SK-N-SH treated with all-trans-retinoic acid at 6 μM for 48 hours (cell line): ENCODE measurements at regions not wholly inside any gene's neighbourhood (a gene's known extent, or its start where the extent isn't known, plus 50 kb on each side); places are given as distances from the start of the nearest gene placed in this dataset.

Experiments used
- ATAC-seq: fragments of 200-7000 bp; cut with Tn5 transposase; 3 replicates; pipeline ENCODE4 v1.9.1; 2020; ENCODE audit warnings: mild to moderate bottlenecking, moderate library complexity
- ARNTL ChIP-seq: fragments of 450-650 bp; formaldehyde crosslinking; IDR thresholded peaks from 2 replicates; pipeline ENCODE4 v1.5.0; 2020; ENCODE audit warnings: low read depth, mild to moderate bottlenecking, moderate library complexity, borderline replicate concordance
- BACH2 ChIP-seq: fragments of 250-450 bp; sonication (Bioruptor Pico); IDR thresholded peaks from 2 replicates; pipeline ENCODE4 v1.9.0; 2021; ENCODE audit warnings: mild to moderate bottlenecking, borderline replicate concordance
- CSDC2 ChIP-seq: fragments of 250-450 bp; sonication (Bioruptor Pico); IDR thresholded peaks from 2 replicates; pipeline ENCODE4 v1.5.0; 2020; ENCODE audit warnings: mild to moderate bottlenecking, moderate library complexity
- CSRNP3 ChIP-seq: fragments of 250-450 bp; sonication (Bioruptor Pico); IDR thresholded peaks from 2 replicates; pipeline ENCODE4 v1.5.1; 2021; ENCODE audit warnings: mild to moderate bottlenecking, moderate library complexity
- ESRRG ChIP-seq: fragments of 250-450 bp; sonication (Bioruptor Pico); IDR thresholded peaks from 2 replicates; pipeline ENCODE4 v1.6.1; 2021; ENCODE audit warnings: mild to moderate bottlenecking
- GLIS3 ChIP-seq: fragments of 250-450 bp; sonication (Bioruptor Pico); IDR thresholded peaks from 2 replicates; pipeline ENCODE4 v1.5.0; 2020; ENCODE audit warnings: mild to moderate bottlenecking, moderate library complexity
- ISL1 ChIP-seq: fragments of 250-450 bp; sonication (Bioruptor Pico); IDR thresholded peaks from 2 replicates; pipeline ENCODE4 v2.1.2; 2022; ENCODE audit warnings: mild to moderate bottlenecking, moderate library complexity
- OSR1 ChIP-seq: fragments of 250-450 bp; sonication (Bioruptor Pico); IDR thresholded peaks from 2 replicates; pipeline ENCODE4 v1.8.0; 2022; ENCODE audit warnings: moderate library complexity, mild to moderate bottlenecking, inconsistent platforms
- PATZ1 ChIP-seq: fragments of 250-450 bp; sonication (Bioruptor Pico); IDR thresholded peaks from 2 replicates; pipeline ENCODE4 v1.8.0; 2020; ENCODE audit warnings: mild to moderate bottlenecking, moderate library complexity, borderline replicate concordance
- POU6F1 ChIP-seq: fragments of 250-450 bp; sonication (Bioruptor Pico); IDR thresholded peaks from 2 replicates; pipeline ENCODE4 v1.8.0; 2021; ENCODE audit warnings: low read depth, mild to moderate bottlenecking, moderate library complexity, borderline replicate concordance
- PPARA ChIP-seq: fragments of 250-450 bp; sonication (Bioruptor Pico); IDR thresholded peaks from 2 replicates; pipeline ENCODE4 v1.5.0; 2020; ENCODE audit warnings: mild to moderate bottlenecking, borderline replicate concordance
- RARB ChIP-seq: fragments of 250-450 bp; sonication (Bioruptor Pico); IDR thresholded peaks from 2 replicates; pipeline ENCODE4 v1.8.0; 2021; ENCODE audit warnings: mild to moderate bottlenecking, moderate library complexity
- SNAI2 ChIP-seq: fragments of 250-450 bp; sonication (Bioruptor Pico); IDR thresholded peaks from 2 replicates; pipeline ENCODE4 v1.5.0; 2020; ENCODE audit warnings: mild to moderate bottlenecking, moderate library complexity
- TCF4 ChIP-seq: fragments of 250-450 bp; sonication (Bioruptor Pico); IDR thresholded peaks from 2 replicates; pipeline ENCODE4 v1.8.0; 2021; ENCODE audit warnings: mild to moderate bottlenecking, moderate library complexity, borderline replicate concordance
- TOX ChIP-seq: fragments of 250-450 bp; sonication (Bioruptor Pico); IDR thresholded peaks from 2 replicates; pipeline ENCODE4 v1.8.0; 2021; ENCODE audit warnings: mild to moderate bottlenecking, moderate library complexity, borderline replicate concordance
- ZC3H10 ChIP-seq: fragments of 250-450 bp; sonication (Bioruptor Pico); IDR thresholded peaks from 2 replicates; pipeline ENCODE4 v1.5.1; 2021; ENCODE audit warnings: mild to moderate bottlenecking, moderate library complexity
- ZFP3 ChIP-seq: fragments of 250-450 bp; sonication (Bioruptor Pico); IDR thresholded peaks from 2 replicates; pipeline ENCODE4 v1.5.0; 2020; ENCODE audit warnings: mild to moderate bottlenecking, moderate library complexity
- ZFP30 ChIP-seq: fragments of 450-650 bp; formaldehyde crosslinking; IDR thresholded peaks from 2 replicates; pipeline ENCODE4 v1.5.0; 2022; ENCODE audit warnings: mild to moderate bottlenecking, moderate library complexity
- ZNF565 ChIP-seq: fragments of 450-650 bp; formaldehyde crosslinking; conservative IDR thresholded peaks from 2 replicates; pipeline ENCODE4 v1.5.0; 2020; ENCODE audit warnings: low read depth, mild to moderate bottlenecking, moderate library complexity
- ZNF70 ChIP-seq: fragments of 450-650 bp; formaldehyde crosslinking; IDR thresholded peaks from 2 replicates; pipeline ENCODE4 v1.5.0; 2020; ENCODE audit warnings: mild to moderate bottlenecking, moderate library complexity
- ZNF8 ChIP-seq: fragments of 450-650 bp; formaldehyde crosslinking; IDR thresholded peaks from 2 replicates; pipeline ENCODE4 v1.5.0; 2020; ENCODE audit warnings: mild to moderate bottlenecking, moderate library complexity
- TF ChIP-seq, protein P1 (sequence below): fragments of 250-450 bp; sonication (Bioruptor Pico); IDR thresholded peaks from 2 replicates; pipeline ENCODE4 v1.5.0; 2020; ENCODE audit warnings: mild to moderate bottlenecking, moderate library complexity

- TF ChIP-seq ZNF565 (no peak), RARB (CRISPR knock-in tag) (no peak), OSR1 (CRISPR knock-in tag) (no peak), TOX (CRISPR knock-in tag) (no peak), CSRNP3 (CRISPR knock-in tag) (no peak), PATZ1 (CRISPR knock-in tag) (no peak)
- ATAC-seq = no peak
Observed at GRCh38 chr7:19302731-19303130, 157.5 kb upstream of the FERD3L start.

GRCh38 chr7:19296617-19297016 lies 151.4 kb upstream of the FERD3L start:
- TF ChIP-seq OSR1 (CRISPR knock-in tag) (no peak), CSDC2 (CRISPR knock-in tag) (no peak), ARNTL (CRISPR knock-in tag) (no peak), TCF4 (no peak), ESRRG (CRISPR knock-in tag) (no peak), ZC3H10 (CRISPR knock-in tag) (no peak), SNAI2 (no peak), CSRNP3 (CRISPR knock-in tag) (no peak), ZFP30 (CRISPR knock-in tag) (no peak), ZNF8 (no peak), RARB (CRISPR knock-in tag) (no peak), TOX (CRISPR knock-in tag) (no peak), BACH2 (CRISPR knock-in tag) (no peak), ZNF565 (no peak)
- ATAC-seq = no peak

DNA sequence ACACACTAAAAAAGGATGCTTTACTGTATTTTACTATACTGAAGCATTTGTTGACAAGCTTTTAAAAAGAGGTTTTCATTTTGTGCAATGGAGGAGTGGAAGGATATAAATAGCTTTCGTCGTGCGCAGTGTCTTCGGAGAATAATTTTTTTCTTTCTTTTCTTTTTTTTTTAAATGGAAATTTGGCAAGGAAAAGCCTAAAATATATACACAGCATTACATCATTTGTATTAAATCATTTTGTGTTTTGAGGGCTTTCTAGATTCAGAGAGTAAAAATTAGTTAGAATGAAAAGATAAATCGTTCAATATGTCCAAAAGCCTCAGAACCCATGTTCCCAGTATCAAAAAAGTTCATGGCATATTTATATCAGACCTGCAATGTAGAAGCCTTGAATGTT lies 150.2 kb upstream of the FERD3L start:
- TF ChIP-seq GLIS3 (CRISPR knock-in tag) (no peak), CSRNP3 (CRISPR knock-in tag) (no peak), PPARA (CRISPR knock-in tag) (no peak), CSDC2 (CRISPR knock-in tag) (no peak), RARB (CRISPR knock-in tag) (no peak), ZNF565 (no peak), ARNTL (CRISPR knock-in tag) (no peak), ISL1 (CRISPR knock-in tag) (no peak), ZNF70 (CRISPR knock-in tag) (no peak), OSR1 (CRISPR knock-in tag) (no peak), POU6F1 (CRISPR knock-in tag) (no peak), TCF4 (no peak), ZC3H10 (CRISPR knock-in tag) (no peak), ESRRG (CRISPR knock-in tag) (no peak), TOX (CRISPR knock-in tag) (no peak), ZFP3 (no peak), BACH2 (CRISPR knock-in tag) (no peak), SNAI2 (no peak), ZFP30 (CRISPR knock-in tag) (no peak)
- TF ChIP-seq, protein P1, sequence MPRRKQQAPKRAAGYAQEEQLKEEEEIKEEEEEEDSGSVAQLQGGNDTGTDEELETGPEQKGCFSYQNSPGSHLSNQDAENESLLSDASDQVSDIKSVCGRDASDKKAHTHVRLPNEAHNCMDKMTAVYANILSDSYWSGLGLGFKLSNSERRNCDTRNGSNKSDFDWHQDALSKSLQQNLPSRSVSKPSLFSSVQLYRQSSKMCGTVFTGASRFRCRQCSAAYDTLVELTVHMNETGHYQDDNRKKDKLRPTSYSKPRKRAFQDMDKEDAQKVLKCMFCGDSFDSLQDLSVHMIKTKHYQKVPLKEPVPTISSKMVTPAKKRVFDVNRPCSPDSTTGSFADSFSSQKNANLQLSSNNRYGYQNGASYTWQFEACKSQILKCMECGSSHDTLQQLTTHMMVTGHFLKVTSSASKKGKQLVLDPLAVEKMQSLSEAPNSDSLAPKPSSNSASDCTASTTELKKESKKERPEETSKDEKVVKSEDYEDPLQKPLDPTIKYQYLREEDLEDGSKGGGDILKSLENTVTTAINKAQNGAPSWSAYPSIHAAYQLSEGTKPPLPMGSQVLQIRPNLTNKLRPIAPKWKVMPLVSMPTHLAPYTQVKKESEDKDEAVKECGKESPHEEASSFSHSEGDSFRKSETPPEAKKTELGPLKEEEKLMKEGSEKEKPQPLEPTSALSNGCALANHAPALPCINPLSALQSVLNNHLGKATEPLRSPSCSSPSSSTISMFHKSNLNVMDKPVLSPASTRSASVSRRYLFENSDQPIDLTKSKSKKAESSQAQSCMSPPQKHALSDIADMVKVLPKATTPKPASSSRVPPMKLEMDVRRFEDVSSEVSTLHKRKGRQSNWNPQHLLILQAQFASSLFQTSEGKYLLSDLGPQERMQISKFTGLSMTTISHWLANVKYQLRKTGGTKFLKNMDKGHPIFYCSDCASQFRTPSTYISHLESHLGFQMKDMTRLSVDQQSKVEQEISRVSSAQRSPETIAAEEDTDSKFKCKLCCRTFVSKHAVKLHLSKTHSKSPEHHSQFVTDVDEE (CRISPR knock-in tag) = no peak
- ATAC-seq = no peak
